ENCODE measurements at regions not wholly inside any gene's neighbourhood (a gene's known extent, or its start where the extent isn't known, plus 50 kb on each side); places are given as distances from the start of the nearest gene placed in this dataset.
"Not testable (repeated sequence)": the region's sequence is repeated elsewhere in the genome, so short reads cannot be mapped to it uniquely, and the experiment has no call there.

DNA sequence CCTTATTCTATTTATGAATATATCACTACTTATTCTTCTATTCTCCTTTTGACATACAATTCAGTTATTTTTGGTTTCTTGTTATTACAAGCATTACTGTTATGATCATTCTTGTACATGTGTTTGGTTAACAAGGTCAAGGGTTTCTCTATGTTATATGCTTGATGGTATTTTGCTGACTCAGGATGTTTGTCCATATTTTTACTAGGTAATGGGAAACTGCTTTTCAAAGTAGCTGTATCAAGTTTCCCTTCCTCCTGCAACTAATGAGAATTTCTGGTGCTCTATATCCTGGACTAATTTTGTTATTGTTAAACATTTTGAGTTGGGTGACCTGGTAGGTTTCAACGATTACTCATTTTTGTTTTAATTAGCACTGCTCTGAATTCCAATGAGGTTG lies 841.0 kb downstream of the OTOL1 start:
- Histone ChIP-seq H3K27ac (no peak overlapping the region), H3K4me3 (no peak overlapping the region)

DNA sequence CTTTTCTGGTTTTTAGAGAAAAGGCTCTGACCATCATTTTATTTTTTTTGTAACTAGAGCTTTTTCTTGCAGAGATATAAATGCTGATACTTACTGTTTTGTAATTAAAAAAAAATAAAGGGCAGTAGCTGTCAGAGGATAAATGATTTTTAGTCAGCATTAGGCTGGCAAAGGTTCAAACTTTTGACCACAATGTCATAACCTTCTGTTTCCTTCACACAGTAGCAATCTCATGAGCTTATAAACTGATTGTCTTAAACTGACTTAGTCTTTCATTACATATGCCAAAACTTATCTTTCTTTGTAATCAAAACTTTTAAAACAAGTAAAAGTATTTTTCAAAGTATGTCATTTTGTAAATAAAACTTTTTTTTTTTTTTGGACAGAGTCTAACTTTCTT lies 841.9 kb downstream of the OTOL1 start:
- no peak overlapping the region for H3K4me3 ChIP-seq
- H3K27ac ChIP-seq: no peak overlapping the region

DNA sequence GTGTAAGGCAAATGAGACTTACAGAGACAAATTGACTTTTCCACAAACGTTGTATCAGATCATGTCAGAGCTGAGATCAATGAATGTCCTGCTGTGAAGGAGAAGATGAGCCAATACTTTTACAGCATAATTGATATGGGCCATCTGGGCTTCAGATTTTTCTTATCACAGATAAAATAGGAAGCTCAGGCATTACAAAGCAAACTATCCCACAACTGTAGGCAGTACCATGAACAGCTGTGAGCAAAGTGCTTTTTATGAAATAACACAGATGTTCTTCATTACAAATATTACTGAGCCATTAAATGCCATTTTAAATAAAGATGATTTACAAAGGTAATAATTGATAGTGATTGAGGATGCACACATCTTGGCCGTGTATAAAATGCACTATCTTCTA lies 852.3 kb downstream of the OTOL1 start:
- Histone ChIP-seq H3K4me3 (no peak overlapping the region), H3K27ac (no peak overlapping the region)

- Histone ChIP-seq H3K27ac (no peak overlapping the region), H3K4me3 (no peak overlapping the region)
Observed at GRCh38 chr3:162353414-162353813, 856.8 kb downstream of the OTOL1 start.

GRCh38 chr3:162354356-162354755 lies 857.7 kb downstream of the OTOL1 start:
- no peak overlapping the region for H3K4me3 ChIP-seq

GRCh38 chr3:162365066-162365719 lies 868.6 kb downstream of the OTOL1 start:
- Histone ChIP-seq H3K27ac (no peak overlapping the region), H3K4me3 (no peak overlapping the region)

More at GRCh38 chr3:162354356-162354755, 857.7 kb downstream of the OTOL1 start:
- no peak overlapping the region for H3K27ac ChIP-seq

GRCh38 chr3:162366166-162366766 lies 869.7 kb downstream of the OTOL1 start:
- Histone ChIP-seq H3K27ac (no peak overlapping the region), H3K4me3 (no peak overlapping the region)

- Histone ChIP-seq H3K27ac (no peak overlapping the region), H3K4me3 (no peak overlapping the region)
Observed at GRCh38 chr3:162367429-162368260, 871.0 kb downstream of the OTOL1 start.

DNA sequence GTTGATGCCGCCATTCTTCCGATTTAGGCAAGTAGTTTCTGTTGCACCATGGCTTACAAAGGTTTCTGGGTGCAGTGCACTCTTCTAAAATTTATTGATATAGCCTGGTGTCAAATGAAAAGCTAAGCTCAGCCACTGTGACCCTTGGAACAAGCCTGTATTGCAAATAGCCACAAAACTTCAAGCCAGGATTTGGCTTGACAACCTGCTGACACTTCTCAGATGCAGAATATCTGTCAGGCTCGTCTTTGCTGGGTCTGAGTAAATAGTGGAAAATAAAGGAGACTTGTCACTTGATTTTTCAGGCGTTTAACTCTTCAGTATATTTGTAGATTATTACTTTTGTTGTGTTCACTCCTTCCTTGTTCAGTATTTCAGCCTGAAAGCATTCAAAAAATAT lies 871.8 kb downstream of the OTOL1 start:
- Histone ChIP-seq H3K4me3 (no peak overlapping the region), H3K27ac (no peak overlapping the region)

DNA sequence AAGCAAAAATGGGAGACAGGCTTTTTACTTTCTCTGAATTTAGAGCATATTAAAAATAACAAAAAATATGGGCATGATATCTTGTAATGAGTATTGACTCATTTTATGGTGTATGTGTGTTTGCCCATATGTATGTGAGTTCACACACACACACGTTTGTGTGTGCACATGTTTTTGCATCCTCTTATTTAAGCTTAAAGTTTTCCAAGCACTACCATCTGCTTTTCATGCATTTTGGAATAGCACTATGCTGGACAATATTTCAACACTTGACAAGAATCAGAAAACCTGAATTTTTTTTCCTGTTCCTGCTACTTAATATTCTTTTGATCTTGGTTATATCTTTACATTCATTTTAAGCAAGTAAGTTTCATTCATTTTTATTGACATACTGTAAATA lies 872.7 kb downstream of the OTOL1 start:
- H3K27ac ChIP-seq: no peak overlapping the region
- H3K4me3 ChIP-seq: no peak overlapping the region

DNA sequence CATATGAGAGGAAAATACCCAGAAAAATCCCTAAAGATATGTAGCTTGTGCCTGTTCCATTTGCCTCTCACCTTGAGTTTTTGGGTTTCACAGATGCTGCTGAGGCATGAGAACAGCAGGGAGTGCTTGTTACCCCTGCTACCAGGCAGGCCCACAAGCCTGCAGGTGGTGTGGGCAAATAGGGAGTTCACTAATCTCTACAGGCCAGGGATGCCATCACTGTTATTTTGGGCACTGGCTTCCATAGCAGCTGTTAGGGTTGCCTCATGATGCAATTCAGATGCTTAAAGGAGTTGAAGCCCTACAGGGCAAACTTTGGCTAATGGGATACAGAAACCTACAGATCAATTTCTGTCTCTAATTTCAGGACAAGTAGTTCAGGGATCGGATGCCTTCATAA lies 873.5 kb downstream of the OTOL1 start:
- Histone ChIP-seq H3K27ac (no peak overlapping the region), H3K4me3 (no peak overlapping the region)

DNA sequence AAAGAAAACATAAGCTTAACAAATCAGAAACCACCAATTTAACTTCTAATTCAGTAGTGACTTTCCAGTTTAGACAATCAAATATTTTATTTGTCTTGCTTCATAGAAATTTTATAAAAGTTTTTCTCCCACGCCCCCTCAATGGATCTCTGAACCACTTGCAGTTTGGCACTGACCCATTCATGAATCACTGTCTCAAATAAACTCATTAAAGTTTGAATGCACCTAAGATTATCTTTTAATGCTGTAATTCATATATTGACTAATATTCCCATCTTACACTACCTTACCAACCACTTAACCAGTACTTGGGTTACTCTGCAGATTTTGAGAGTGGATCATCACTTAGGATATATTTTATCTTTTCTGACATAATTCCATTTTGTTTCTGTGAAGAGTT lies 880.2 kb downstream of the OTOL1 start:
- Histone ChIP-seq H3K27ac (no peak overlapping the region), H3K4me3 (no peak overlapping the region)

GRCh38 chr3:162377608-162378007 lies 881.0 kb downstream of the OTOL1 start:
- no peak overlapping the region for H3K27ac ChIP-seq
- no peak overlapping the region for H3K4me3 ChIP-seq

DNA sequence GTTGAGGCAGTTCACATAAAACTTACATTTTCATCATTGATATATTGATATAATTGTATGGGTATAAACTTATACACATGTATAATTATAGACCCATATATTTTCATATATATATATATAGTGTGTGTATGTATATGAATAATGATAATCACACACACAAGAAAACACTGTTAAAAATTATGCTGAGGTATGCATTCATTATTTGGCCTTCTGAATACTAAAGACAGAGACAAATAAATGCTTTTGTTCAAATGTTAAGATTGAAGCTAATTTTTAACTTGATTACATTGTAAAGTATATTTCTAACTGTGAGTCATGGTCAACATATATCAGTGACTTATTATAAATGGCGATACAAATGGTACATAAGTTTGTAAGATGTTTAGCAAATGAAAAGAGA lies 888.8 kb downstream of the OTOL1 start:
- H3K4me3 ChIP-seq: no peak overlapping the region
- no peak overlapping the region for H3K27ac ChIP-seq

GRCh38 chr3:162390891-162391290 lies 894.3 kb downstream of the OTOL1 start:
- no peak overlapping the region for H3K27ac ChIP-seq

DNA sequence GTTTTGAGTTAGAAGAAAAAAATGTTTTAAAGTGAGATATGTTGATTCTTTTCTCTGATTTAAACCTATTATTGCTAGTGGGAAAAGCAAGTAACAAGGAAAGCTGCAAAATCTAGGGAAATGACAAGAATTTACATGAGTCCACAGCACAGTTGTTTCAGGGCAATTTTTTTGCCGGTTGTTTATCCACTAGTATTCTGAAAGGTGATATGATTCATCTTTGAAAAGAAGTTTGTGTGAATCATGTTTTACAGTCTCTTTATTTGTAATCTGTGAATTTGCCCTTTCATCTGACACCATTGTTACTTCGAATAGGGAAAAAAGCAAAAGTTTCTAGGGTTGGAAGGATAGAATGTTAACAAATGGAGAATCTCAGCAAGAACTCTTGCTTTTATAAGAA lies 894.7 kb downstream of the OTOL1 start:
- Histone ChIP-seq H3K27ac (no peak overlapping the region), H3K4me3 (no peak overlapping the region)

More at GRCh38 chr3:162390891-162391290, 894.3 kb downstream of the OTOL1 start:
- no peak overlapping the region for H3K4me3 ChIP-seq

DNA sequence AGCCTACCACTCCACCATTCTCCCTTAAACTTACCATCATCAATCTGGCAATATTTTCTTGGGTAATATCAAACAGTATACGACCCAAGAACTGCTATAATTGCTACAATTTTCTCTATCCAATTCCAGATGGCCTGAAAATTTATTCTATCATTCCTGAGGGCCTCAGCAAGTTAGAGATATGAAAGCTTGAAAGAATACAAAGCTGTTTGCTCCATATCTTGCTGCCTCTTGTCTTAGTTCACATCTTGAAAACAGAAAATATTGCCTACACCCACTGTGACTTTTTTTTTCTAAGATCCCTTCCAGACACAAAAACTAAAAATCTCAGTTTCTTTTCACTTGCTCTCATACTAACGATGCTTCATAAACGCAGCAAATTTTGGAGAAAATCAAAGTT lies 898.9 kb downstream of the OTOL1 start:
- H3K4me3 ChIP-seq: no peak overlapping the region
- H3K27ac ChIP-seq: no peak overlapping the region

DNA sequence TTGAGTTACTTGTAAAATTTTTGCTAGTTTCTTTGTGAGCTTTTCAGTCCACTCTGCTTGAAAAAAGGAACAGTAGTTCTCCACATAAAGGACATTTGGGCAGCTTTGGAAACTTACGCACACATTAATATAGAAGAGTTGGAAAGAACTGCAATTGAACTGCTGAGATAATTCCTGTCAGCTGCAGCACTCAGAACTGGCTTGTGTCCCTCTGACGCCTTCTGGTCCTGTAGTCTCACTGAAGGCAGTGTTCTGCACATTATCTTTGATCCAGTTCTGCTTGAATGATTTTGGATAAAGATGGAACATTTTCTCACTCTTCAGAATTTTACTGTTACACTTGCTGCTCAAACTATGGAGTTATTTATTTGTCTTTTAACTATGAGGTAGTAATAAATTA lies 901.9 kb downstream of the OTOL1 start:
- Histone ChIP-seq H3K4me3 (no peak overlapping the region), H3K27ac (no peak overlapping the region)

DNA sequence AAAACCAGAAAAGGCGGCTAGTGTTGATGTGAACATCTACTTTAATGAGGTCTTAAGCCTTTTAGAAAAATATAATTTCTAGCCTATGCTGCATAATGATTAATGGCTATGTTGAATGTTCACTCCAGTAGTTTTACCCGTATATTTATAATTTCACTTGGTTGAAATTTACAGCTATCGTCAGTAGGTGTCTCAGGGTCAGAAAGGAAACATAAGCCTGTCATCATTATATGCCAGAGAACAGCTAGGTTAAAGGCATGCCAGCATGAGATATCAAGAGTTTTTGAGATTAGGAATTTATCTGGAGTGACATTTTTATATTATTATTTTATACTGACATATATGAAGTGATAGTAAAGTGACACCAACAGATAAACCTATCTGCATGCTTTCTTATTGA lies 904.1 kb downstream of the OTOL1 start:
- Histone ChIP-seq H3K27ac (no peak overlapping the region), H3K4me3 (no peak overlapping the region)

DNA sequence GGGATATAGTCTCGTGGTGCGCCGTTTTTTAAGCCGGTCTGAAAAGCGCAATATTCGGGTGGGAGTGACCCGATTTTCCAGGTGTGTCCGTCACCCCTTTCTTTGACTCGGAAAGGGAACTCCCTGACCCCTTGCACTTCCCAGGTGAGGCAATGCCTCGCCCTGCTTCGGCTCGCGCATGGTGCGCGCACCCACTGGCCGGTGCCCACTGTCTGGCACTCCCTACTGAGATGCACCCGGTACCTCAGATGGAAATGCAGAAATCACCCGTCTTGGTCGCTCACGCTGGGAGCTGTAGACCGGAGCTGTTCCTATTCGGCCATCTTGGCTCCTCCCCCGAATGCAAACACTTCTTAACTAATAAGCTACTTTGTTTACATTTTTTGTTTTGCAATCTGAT lies 914.9 kb downstream of the OTOL1 start:
- peak overlapping the region in 1 of 7 experiments; percentile 0 for H3K4me3 ChIP-seq
- not testable (repeated sequence) for H3K27ac ChIP-seq

DNA sequence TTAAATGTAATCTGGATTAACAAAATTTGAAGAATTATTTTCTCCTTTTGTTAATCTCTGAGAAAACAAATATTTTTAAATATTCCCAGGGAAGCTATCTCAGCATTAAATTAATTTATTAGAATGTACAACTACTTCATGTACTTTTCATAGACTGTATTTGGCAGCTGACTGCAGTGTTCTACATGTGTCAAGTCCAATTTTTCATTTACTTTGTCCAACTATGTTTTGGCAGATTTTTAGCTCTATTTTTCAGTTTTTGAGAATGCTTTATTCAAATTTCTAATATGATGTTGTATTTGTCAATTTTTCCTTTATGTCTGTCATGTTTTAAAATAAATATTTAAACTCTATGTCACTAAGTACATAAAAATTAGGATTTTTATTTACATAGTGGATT lies 925.1 kb downstream of the OTOL1 start:
- H3K4me3 ChIP-seq: no peak overlapping the region
- no peak overlapping the region for H3K27ac ChIP-seq

Measured in skin epidermis (tissue), 12 donors.